Stimulated activated CD8-positive, alpha-beta memory T cell treated with anti-CD3 and anti-CD28 coated beads, Interleukin-7, amount 100 ng/mL, for 24 hours (primary cell): ENCODE measurements at regions not wholly inside any gene's neighbourhood (a gene's known extent, or its start where the extent isn't known, plus 50 kb on each side); places are given as distances from the start of the nearest gene placed in this dataset.

Source experiments
- DNase-seq: peaks from one replicate; pipeline ENCODE4 v3.0.0-alpha.2; 2020; ENCODE audit warnings: low read depth

DNA sequence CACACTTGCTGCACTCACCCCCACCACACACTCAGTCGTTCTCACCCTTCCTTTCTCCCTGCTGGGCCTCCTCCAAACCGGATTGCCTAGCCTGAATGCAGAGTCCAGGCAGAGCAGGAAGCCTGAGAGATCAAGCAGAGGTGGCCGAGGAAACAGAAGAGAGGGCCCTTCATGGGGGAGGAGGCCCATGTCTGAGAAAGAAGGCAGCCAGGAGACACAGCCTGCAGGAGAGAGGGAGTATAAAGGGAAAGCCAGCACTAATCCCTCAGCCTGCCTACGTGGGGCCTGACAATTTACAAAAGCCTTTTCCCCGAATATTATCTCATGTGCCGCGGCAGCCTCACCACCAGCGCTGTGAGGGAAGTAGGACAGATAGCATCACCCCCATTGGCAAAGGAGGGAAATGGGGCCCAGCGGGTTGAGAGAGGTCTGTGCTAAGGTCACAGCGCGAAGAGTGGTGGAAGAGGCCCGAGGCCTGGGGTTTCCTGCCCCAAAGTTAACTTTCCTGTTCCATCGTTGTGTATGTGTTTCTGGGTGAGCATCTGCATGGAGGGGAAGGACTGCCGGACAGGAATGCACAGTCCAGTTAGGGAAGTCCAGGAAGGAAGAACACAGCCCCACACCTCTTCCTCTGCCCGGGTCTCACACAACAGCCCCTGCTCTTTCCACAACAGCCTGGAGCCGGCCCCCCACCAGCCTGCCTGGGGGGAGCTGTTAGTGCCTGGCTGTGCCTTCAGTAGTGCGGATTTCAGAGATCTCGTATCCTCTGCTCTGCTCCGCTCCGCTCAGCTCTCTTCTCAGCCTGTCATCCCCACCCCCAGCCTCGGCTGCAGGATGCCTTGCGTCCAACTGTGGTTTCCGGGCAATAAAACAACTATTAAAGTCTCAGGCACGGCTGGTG, 50.9 kb upstream of the BCOR start:
- DNase-seq = no peak

GRCh38 chrX:40147971-40148370, 50.2 kb upstream of the BCOR start:
- DNase-seq = no peak
